Chondrocyte (in vitro differentiated cells): ENCODE measurements at regions not wholly inside any gene's neighbourhood (a gene's known extent, or its start where the extent isn't known, plus 50 kb on each side); places are given as distances from the start of the nearest gene placed in this dataset.

Experiments
- DNase-seq: peaks from one replicate; pipeline ENCODE4 v3.0.0; 2021; ENCODE audit warnings: mixed read lengths, low spot score
- H3K27ac Mint-ChIP-seq: one replicate; pipeline ENCODE4 v1.8.0; 2021; ENCODE audit warnings: mild to moderate bottlenecking, moderate library complexity, mixed read lengths; ENCODE audit not compliant: unreplicated experiment
- H3K27me3 Mint-ChIP-seq: 2 replicates; pipeline ENCODE4 v1.8.0; 2021; ENCODE audit warnings: low read depth, mixed read lengths
- H3K36me3 Mint-ChIP-seq: 2 replicates; pipeline ENCODE4 v1.8.0; 2021; ENCODE audit warnings: low read depth, mixed read lengths
- H3K4me1 Mint-ChIP-seq: 2 replicates; pipeline ENCODE4 v1.8.0; 2021; ENCODE audit warnings: low read depth, mild to moderate bottlenecking, mixed read lengths
- H3K4me3 Mint-ChIP-seq: one replicate; pipeline ENCODE4 v1.8.0; 2021; ENCODE audit warnings: mild to moderate bottlenecking, moderate library complexity, mixed read lengths; ENCODE audit not compliant: unreplicated experiment
- H3K9me3 Mint-ChIP-seq: 2 replicates; pipeline ENCODE4 v1.8.0; 2021; ENCODE audit warnings: low read depth, mixed read lengths
- TF ChIP-seq, protein P1 (sequence below): fragments of 200-600 bp; sonication (generic); IDR thresholded peaks from 2 replicates; pipeline ENCODE4 v1.5.0; 2021; ENCODE audit warnings: antibody characterized with exemption, mild to moderate bottlenecking, moderate library complexity

DNA sequence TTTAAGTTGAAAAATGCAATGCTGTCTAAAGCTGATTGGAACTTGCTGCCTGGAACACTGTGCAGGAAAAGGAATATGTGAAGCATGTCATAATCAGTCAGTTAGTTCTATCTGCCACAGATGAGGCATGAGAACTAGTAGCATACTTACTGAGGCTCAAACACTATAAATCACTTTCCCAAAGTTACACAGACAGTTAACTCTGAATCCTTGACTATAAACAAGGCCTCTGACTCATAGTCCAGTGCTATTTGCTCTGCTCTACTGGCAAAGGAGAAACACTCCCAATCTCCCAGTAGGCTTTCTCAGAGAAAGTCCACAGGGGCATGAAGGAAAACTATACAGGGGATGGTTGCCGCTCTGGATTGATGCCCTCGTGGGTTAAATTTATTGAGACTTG, 2078.4 kb upstream of the TENM3 start:
- TF ChIP-seq, protein P1, sequence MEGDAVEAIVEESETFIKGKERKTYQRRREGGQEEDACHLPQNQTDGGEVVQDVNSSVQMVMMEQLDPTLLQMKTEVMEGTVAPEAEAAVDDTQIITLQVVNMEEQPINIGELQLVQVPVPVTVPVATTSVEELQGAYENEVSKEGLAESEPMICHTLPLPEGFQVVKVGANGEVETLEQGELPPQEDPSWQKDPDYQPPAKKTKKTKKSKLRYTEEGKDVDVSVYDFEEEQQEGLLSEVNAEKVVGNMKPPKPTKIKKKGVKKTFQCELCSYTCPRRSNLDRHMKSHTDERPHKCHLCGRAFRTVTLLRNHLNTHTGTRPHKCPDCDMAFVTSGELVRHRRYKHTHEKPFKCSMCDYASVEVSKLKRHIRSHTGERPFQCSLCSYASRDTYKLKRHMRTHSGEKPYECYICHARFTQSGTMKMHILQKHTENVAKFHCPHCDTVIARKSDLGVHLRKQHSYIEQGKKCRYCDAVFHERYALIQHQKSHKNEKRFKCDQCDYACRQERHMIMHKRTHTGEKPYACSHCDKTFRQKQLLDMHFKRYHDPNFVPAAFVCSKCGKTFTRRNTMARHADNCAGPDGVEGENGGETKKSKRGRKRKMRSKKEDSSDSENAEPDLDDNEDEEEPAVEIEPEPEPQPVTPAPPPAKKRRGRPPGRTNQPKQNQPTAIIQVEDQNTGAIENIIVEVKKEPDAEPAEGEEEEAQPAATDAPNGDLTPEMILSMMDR, result no peak
- H3K9me3 Mint-ChIP-seq, result no peaks in the 10 kb centered on the region
- DNase-seq, result no peak
- peaks cover 2% of the 10 kb centered on the region for H3K27me3 Mint-ChIP-seq
- H3K4me1 Mint-ChIP-seq, result peaks cover 14% of the 10 kb centered on the region
- H3K4me3 Mint-ChIP-seq, result no peak overlapping the region
- H3K27ac Mint-ChIP-seq, result no peak overlapping the region
- no peaks in the 10 kb centered on the region for H3K36me3 Mint-ChIP-seq

DNA sequence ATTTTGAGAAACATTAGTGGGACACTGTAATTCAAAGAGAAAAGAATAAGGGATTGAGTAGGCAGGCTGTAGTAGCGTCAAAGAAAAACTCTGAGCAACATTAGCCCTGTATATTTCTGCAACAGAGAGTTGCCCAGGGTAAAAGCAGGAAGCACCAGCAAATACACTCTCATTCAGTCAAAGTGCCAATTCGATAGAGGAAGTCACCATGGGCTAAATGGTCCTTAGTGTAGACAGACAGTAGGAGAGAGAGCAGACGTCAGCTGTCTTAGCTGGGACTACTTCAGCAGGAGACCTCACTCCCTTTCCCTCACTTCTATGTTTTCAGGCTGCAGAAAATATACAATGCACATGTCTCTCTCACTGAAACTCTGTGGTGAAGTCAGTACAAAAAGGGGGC, 2073.8 kb upstream of the TENM3 start:
- Mint-ChIP-seq H3K27me3 (peaks cover 4% of the 10 kb centered on the region), H3K4me1 (peaks cover 6% of the 10 kb centered on the region), H3K4me3 (no peak overlapping the region), H3K27ac (no peak overlapping the region), H3K9me3 (no peaks in the 10 kb centered on the region), H3K36me3 (no peaks in the 10 kb centered on the region)
- TF ChIP-seq, protein P1, result no peak
- DNase-seq, result no peak

DNA sequence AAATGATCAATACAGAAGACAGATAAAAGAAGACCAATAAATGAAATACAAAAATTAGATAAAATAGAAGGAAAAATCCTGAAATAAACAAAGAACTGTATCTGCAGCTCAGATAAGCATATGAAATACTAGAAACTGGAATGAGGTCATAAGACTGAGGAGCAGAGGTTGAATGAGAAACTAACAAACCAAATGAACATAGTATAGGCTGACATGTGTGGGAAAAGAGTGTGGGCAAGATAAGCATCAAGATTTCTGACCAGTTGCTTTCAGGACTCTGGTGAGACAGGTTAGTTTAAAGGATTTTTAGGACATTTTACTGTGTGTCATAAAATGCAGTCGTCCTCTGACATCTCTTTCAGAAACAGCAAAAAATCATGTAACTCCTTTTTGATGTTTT, 2073.2 kb upstream of the TENM3 start:
- no peak overlapping the region for H3K27ac Mint-ChIP-seq
- H3K9me3 Mint-ChIP-seq, result no peaks in the 10 kb centered on the region
- no peak for DNase-seq
- H3K4me1 Mint-ChIP-seq, result peaks cover under 1% of the 10 kb centered on the region
- no peak overlapping the region for H3K4me3 Mint-ChIP-seq
- no peaks in the 10 kb centered on the region for H3K36me3 Mint-ChIP-seq
- TF ChIP-seq, protein P1, result no peak
- H3K27me3 Mint-ChIP-seq, result peaks cover 4% of the 10 kb centered on the region

DNA sequence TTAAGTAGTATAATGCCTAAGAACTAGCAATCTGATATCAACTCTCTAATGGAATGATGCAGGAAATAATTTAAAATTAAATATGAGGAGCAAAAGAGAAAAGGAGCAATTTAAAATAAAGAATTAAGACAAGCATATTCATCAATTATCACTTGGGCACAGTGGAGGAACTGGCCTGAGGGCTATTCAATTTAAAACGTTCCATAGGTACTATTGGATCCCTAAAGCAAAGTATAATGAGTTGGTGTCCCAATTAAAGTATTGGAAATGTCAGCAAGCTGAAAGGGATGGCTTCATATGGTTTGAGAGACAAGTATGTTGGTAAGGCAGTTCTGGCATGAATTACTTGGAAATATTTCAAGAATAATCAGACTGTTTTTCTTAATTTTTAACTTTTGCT, 2064.1 kb upstream of the TENM3 start:
- H3K36me3 Mint-ChIP-seq, result no peaks in the 10 kb centered on the region
- H3K27me3 Mint-ChIP-seq, result no peaks in the 10 kb centered on the region
- DNase-seq, result no peak
- H3K4me3 Mint-ChIP-seq, result no peak overlapping the region
- TF ChIP-seq, protein P1, result no peak
- peaks cover 3% of the 10 kb centered on the region for H3K9me3 Mint-ChIP-seq
- peaks cover 9% of the 10 kb centered on the region for H3K4me1 Mint-ChIP-seq
- H3K27ac Mint-ChIP-seq, result no peak overlapping the region

DNA sequence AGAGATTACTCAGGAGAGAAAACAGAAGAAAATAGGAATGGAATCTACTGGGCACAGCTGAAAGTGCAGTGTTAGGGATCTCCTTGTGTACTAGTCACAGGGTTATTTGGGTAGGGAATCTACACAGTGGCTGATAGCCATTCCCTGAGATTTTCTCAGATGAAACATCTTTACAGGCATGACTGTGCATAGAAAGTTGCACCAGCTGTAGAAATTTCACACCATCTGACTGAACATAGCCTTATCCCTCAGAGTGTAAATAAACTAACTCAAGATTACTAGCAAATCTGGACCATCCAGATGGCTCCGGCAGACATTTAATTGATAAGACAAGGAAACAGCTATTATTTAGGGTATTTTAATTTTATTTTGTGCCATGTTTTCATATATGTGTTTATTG, 2053.5 kb upstream of the TENM3 start:
- DNase-seq, result no peak
- Mint-ChIP-seq H3K27me3 (no peaks in the 10 kb centered on the region), H3K4me1 (no peaks in the 10 kb centered on the region), H3K27ac (no peak overlapping the region), H3K36me3 (no peaks in the 10 kb centered on the region), H3K4me3 (no peak overlapping the region), H3K9me3 (no peaks in the 10 kb centered on the region)
- TF ChIP-seq, protein P1, result no peak
